Esophagus muscularis mucosa (tissue), 4 donors: ENCODE measurements at regions not wholly inside any gene's neighbourhood (a gene's known extent, or its start where the extent isn't known, plus 50 kb on each side); places are given as distances from the start of the nearest gene placed in this dataset.

Source experiments
- DNase-seq: peaks from one replicate; pipeline ENCODE4 v3.0.0-alpha.2; 2017; ENCODE audit errors: extremely low spot score
- H3K27ac ChIP-seq, 4 donors: fragments of 200-600 bp; sonication (generic); replicated peaks in 1 of 4; 1 replicate in 3 of 4; 2 replicates in 1 of 4; pipeline ENCODE4 v1.5.1; 2016 to 2019; ENCODE audit warnings: mild to moderate bottlenecking in 1 of 4
- H3K27me3 ChIP-seq, 4 donors: fragments of 200-600 bp; sonication (generic); one replicate each; pipeline versions ENCODE4 v1.5.1 to v1.6.0; 2016 to 2019
- H3K36me3 ChIP-seq, 4 donors: fragments of 200-600 bp; sonication (generic); one replicate each; pipeline ENCODE4 v1.5.1; 2016 to 2019
- H3K4me1 ChIP-seq, 4 donors: fragments of 200-600 bp; sonication (generic); one replicate each; pipeline ENCODE4 v1.5.1; 2016 to 2019
- H3K4me3 ChIP-seq, 4 donors: fragments of 200-600 bp; sonication (generic); 1 replicate in 2 of 4; 2 replicates in 2 of 4; pipeline ENCODE4 v1.5.1; 2016 to 2019; ENCODE audit warnings: mild to moderate bottlenecking in 4 of 4, moderate library complexity in 1 of 4
- H3K9me3 ChIP-seq, 4 donors: fragments of 200-600 bp; sonication (generic); 1 replicate in 3 of 4; 2 replicates in 1 of 4; pipeline ENCODE4 v1.5.1; 2016 to 2019
- EP300 ChIP-seq: sonication (generic); formaldehyde crosslinking; IDR thresholded peaks from one replicate; pipeline ENCODE4 v1.6.1; 2017; ENCODE audit warnings: antibody characterized with exemption
- POLR2A ChIP-seq: fragments of 450-650 bp; IDR thresholded peaks from one replicate; pipeline ENCODE4 v1.6.1; 2017; ENCODE audit warnings: antibody characterized with exemption, moderate library complexity, mild to moderate bottlenecking, low read depth
- POLR2AphosphoS5 ChIP-seq, 2 donors: sonication (generic); formaldehyde crosslinking; IDR thresholded peaks; one replicate each; pipeline ENCODE4 v1.6.1; 2017; ENCODE audit warnings: antibody characterized with exemption in 2 of 2
- WGBS: methylation state at CpG from one replicate; pipeline ENCODE4 v1.1.5; 2018; 5-methylcytosine and 5-hydroxymethylcytosine counted together
- intact Hi-C: fragments of 100-400 bp; cut with DNase I; formaldehyde crosslinking; loops from one replicate; pipeline ENCODE4 v1.15.1; 2023
- TF ChIP-seq, protein P1 (sequence below), 3 experiments: fragments of 200-600 bp in 2 of 3; fragments of 450-650 bp in 1 of 3; sonication (generic) in 2 of 3; IDR thresholded peaks; one replicate each; pipeline ENCODE4 v1.5.1; 2017 to 2019; ENCODE audit warnings: antibody characterized with exemption in 3 of 3, mild to moderate bottlenecking in 2 of 3, moderate library complexity in 1 of 3

DNA sequence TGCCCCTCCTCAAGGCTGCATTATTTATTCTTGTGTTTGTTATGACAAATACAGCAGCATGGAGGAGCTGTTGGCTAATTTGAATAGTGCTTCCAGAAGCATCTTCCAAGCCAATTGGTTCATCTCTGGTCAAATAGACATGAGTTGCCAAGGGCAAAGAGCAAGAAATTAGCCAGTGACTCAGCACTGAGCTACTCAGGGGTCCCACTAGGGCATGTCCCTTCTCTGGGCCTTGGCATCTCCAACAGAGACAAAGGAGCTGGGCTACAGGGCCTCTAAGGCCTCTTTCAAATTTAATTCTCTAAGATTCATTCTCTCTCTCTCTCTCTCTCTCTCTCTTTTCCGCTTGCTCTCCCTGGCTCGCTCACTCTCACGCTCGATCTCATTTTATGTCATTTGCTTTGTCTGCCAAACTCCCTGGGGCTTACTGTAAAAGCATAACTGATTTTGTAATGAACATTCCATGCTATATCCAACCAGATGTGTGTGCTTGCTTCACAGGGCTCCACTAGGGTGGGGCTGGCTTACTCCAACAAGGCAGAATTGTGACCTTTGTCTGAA lies 86.7 kb upstream of the MAGEA4 start:
- DNase-seq, result peak; percentile 72
- H3K4me3 ChIP-seq, result no peak overlapping the region
- no peaks in the 10 kb centered on the region for H3K27me3 ChIP-seq
- WGBS, result 74% methylated on average over 4 of the region's 4 CpGs
- no peaks in the 10 kb centered on the region for H3K36me3 ChIP-seq
- no peaks in the 10 kb centered on the region for H3K4me1 ChIP-seq
- no peak overlapping the region for H3K27ac ChIP-seq
- intact Hi-C loops, result no loop called here
- TF ChIP-seq EP300 (no peak), POLR2A (no peak), POLR2AphosphoS5 (IDR thresholded peaks at IDR 0.05) (no peak)
- TF ChIP-seq, protein P1, sequence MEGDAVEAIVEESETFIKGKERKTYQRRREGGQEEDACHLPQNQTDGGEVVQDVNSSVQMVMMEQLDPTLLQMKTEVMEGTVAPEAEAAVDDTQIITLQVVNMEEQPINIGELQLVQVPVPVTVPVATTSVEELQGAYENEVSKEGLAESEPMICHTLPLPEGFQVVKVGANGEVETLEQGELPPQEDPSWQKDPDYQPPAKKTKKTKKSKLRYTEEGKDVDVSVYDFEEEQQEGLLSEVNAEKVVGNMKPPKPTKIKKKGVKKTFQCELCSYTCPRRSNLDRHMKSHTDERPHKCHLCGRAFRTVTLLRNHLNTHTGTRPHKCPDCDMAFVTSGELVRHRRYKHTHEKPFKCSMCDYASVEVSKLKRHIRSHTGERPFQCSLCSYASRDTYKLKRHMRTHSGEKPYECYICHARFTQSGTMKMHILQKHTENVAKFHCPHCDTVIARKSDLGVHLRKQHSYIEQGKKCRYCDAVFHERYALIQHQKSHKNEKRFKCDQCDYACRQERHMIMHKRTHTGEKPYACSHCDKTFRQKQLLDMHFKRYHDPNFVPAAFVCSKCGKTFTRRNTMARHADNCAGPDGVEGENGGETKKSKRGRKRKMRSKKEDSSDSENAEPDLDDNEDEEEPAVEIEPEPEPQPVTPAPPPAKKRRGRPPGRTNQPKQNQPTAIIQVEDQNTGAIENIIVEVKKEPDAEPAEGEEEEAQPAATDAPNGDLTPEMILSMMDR (IDR thresholded peaks at IDR 0.05), result no peak
- H3K9me3 ChIP-seq, result no peaks in the 10 kb centered on the region

DNA sequence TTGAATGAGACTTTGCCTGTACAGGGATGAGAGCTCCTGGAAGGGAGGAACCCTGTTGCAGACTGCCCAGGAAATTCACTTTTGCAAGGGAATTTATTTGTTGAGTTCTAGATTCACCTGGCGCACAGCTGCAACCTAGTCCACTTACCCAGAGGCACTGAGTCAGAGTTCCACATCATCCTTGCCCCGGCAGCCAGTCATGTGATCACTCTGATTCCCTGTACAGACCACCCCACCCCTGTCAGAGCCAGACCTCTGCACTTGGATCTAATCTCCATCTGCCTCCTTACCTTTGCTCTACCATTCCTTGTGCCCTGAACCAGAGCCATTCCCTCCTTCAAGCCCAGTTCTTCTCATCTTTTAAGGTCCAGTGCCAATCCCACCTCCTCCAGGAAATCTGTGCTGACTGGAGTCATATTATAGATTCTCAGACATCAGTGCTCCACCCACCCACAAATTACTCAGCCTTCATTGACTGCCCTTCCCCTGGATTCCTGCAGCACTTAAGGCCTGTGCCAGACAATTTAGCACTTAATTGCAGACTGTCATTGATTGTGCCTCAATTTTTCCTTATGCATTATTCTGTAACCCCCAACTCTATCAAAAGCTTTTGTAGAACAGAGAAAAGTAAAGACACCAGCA lies 84.1 kb upstream of the MAGEA4 start:
- no peak for TF ChIP-seq POLR2A
- TF ChIP-seq, protein P1 (IDR thresholded peaks at IDR 0.05), result no peak
- TF ChIP-seq EP300, result no peak
- TF ChIP-seq POLR2AphosphoS5 (IDR thresholded peaks at IDR 0.05), result no peak
- Histone ChIP-seq H3K9me3 (no peaks in the 10 kb centered on the region), H3K27me3 (no peaks in the 10 kb centered on the region), H3K4me3 (no peak overlapping the region), H3K4me1 (no peaks in the 10 kb centered on the region), H3K36me3 (no peaks in the 10 kb centered on the region), H3K27ac (no peak overlapping the region)
- no peak for DNase-seq
- WGBS, result 79% methylated on average over 2 of the region's 2 CpGs
- intact Hi-C loops, result no loop called here

DNA sequence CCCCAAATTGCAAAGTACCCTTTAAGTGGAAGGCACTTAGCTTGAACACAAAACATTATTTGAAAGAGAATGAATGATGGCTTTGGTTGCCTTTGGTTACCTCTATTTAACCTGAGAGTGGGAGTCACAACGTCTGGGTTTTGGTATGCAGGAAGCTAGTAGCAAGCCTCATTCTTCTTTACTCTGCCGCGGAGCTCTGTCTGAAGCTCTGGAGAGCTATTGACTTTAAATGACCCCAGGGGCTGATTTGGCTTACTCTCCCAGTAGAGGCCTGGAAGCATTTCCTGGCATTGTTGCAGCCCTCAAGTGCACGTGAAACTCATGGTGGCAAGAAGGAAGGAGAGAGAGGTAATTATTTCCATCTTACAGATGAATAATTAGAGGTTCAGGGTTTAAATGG lies 81.8 kb upstream of the MAGEA4 start:
- no peak overlapping the region for H3K4me3 ChIP-seq
- TF ChIP-seq EP300 (no peak), POLR2A (no peak)
- H3K27ac ChIP-seq, result no peak overlapping the region
- H3K36me3 ChIP-seq, result no peaks in the 10 kb centered on the region
- DNase-seq, result peak; percentile 42
- no peaks in the 10 kb centered on the region for H3K4me1 ChIP-seq
- no peaks in the 10 kb centered on the region for H3K9me3 ChIP-seq
- H3K27me3 ChIP-seq, result no peaks in the 10 kb centered on the region
- intact Hi-C loops, result no loop called here
- 36% methylated on average over 4 of the region's 4 CpGs for WGBS

DNA sequence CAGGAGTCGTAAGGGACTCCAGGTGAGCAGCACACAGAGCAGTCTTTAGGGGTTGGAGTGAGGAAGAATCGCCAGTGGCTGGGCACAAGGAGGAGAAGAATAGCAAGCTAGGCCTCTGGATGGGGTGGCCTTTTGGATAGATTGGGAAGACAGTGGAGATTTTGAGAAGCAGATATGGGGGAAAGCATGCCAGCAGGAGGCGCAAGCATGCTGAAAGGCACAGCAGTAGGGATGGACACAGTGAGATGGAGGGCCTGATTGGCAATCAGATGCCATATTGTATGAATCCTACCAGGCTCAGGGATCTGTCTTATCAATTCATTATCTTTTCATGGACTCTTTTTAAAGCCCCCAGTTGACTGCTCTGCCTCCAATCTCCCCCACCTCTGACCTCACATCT lies 60.4 kb upstream of the MAGEA4 start:
- H3K27ac ChIP-seq, result no peak overlapping the region
- H3K36me3 ChIP-seq, result no peaks in the 10 kb centered on the region
- intact Hi-C loops, result no loop called here
- H3K4me1 ChIP-seq, result no peaks in the 10 kb centered on the region
- DNase-seq, result no peak
- no peak overlapping the region for H3K4me3 ChIP-seq
- TF ChIP-seq, protein P1 (IDR thresholded peaks at IDR 0.05), result no peak
- TF ChIP-seq POLR2A (no peak), EP300 (no peak), POLR2AphosphoS5 (IDR thresholded peaks at IDR 0.05) (no peak)
- no peaks in the 10 kb centered on the region for H3K27me3 ChIP-seq
- 86% methylated on average over 3 of the region's 3 CpGs for WGBS
- H3K9me3 ChIP-seq, result no peaks in the 10 kb centered on the region

DNA sequence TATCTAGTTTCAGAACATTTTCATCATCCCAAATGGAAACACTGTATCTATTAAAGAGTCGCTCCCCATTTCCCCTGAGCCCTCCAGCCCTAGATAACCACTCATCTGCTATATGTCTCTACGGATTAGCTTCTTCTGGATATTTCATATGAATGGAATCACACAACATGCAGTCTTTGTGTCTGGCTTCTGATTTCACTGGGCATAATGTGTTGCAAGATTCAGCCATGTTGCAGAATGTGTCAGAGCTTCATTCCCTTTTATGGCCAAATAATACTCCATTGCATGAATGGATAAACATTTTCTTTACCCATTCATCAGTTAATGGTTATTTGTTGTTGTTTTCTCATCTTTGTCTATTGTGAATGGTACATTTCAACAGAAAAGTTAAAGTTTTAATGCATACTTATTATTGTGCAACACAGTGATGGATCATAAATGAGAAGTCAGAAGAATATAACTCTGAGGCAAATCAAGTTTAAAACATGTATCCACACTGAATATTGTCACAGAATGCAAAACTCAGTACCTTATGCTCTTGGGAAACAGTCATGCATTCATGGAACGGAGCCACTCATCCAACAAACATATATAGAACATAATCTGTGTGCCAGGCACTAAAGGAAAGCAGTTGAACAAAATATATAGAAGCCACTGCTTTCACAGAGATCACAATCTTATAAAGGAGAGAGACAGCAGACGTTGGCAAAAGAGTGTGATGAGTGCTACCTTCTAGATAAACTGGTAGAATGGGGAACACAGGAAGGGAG lies 57.8 kb upstream of the MAGEA4 start:
- no peak for DNase-seq
- no peak for TF ChIP-seq EP300
- no peak for TF ChIP-seq POLR2AphosphoS5 (IDR thresholded peaks at IDR 0.05)
- TF ChIP-seq, protein P1 (IDR thresholded peaks at IDR 0.05), result no peak
- no peak for TF ChIP-seq POLR2A
- intact Hi-C loops, result no loop called here

More for the DNA sequence above, 57.8 kb upstream of the MAGEA4 start:
- 69% methylated on average over 4 of the region's 4 CpGs for WGBS
- H3K4me3 ChIP-seq, result no peak overlapping the region
- no peaks in the 10 kb centered on the region for H3K9me3 ChIP-seq
- H3K36me3 ChIP-seq, result no peaks in the 10 kb centered on the region
- no peaks in the 10 kb centered on the region for H3K4me1 ChIP-seq
- no peaks in the 10 kb centered on the region for H3K27me3 ChIP-seq
- no peak overlapping the region for H3K27ac ChIP-seq
